DMS53 (cell line): ENCODE measurements at regions not wholly inside any gene's neighbourhood (a gene's known extent, or its start where the extent isn't known, plus 50 kb on each side); places are given as distances from the start of the nearest gene placed in this dataset.

Experiments
- DNase-seq: peaks from one replicate; lab custom pipeline; 2025; lab: John Stamatoyannopoulos, UW

GRCh38 chr2:228590681-228591080 is 409.2 kb upstream of the SPHKAP start:
- no peak for DNase-seq

- DNase-seq = no peak
Measured at GRCh38 chr2:228589115-228589514, 407.6 kb upstream of the SPHKAP start.

GRCh38 chr2:228581731-228582130 is 400.2 kb upstream of the SPHKAP start:
- no peak for DNase-seq

- no peak for DNase-seq
Measured at GRCh38 chr2:228575897-228576296, 394.4 kb upstream of the SPHKAP start.

GRCh38 chr2:228568275-228568674 is 386.8 kb upstream of the SPHKAP start:
- DNase-seq = peak; percentile 56

- no peak for DNase-seq
Measured at GRCh38 chr2:228561816-228562215, 380.3 kb upstream of the SPHKAP start.

- DNase-seq = no peak
Measured at GRCh38 chr2:228559774-228560415, 378.4 kb upstream of the SPHKAP start.

GRCh38 chr2:228556717-228557116 is 375.2 kb upstream of the SPHKAP start:
- no peak for DNase-seq

GRCh38 chr2:228549441-228550007 is 368.0 kb upstream of the SPHKAP start:
- no peak for DNase-seq

- no peak for DNase-seq
Measured at GRCh38 chr2:228548230-228548629, 366.7 kb upstream of the SPHKAP start.

- DNase-seq = no peak
Measured at GRCh38 chr2:228545748-228546145, 364.3 kb upstream of the SPHKAP start.

GRCh38 chr2:228545041-228545747 is 363.7 kb upstream of the SPHKAP start:
- no peak for DNase-seq

GRCh38 chr2:228543117-228543516 is 361.6 kb upstream of the SPHKAP start:
- DNase-seq = no peak

- DNase-seq = no peak
Measured at GRCh38 chr2:228542277-228542676, 360.8 kb upstream of the SPHKAP start.

- no peak for DNase-seq
Measured at GRCh38 chr2:228541789-228542188, 360.3 kb upstream of the SPHKAP start.

GRCh38 chr2:228540976-228541375 is 359.5 kb upstream of the SPHKAP start:
- no peak for DNase-seq

GRCh38 chr2:228535396-228535795 is 353.9 kb upstream of the SPHKAP start:
- peak; percentile 46 for DNase-seq

GRCh38 chr2:228533156-228533555 is 351.7 kb upstream of the SPHKAP start:
- no peak for DNase-seq

- DNase-seq = no peak
Measured at GRCh38 chr2:228532233-228532632, 350.7 kb upstream of the SPHKAP start.

GRCh38 chr2:228527197-228527881 is 345.9 kb upstream of the SPHKAP start:
- DNase-seq = peak; percentile 26

- no peak for DNase-seq
Measured at GRCh38 chr2:228526687-228527086, 345.2 kb upstream of the SPHKAP start.

- DNase-seq = no peak
Measured at GRCh38 chr2:228522977-228523376, 341.5 kb upstream of the SPHKAP start.

- DNase-seq = no peak
Measured at GRCh38 chr2:228522276-228522675, 340.8 kb upstream of the SPHKAP start.
